ENCODE measurements at regions not wholly inside any gene's neighbourhood (a gene's known extent, or its start where the extent isn't known, plus 50 kb on each side); places are given as distances from the start of the nearest gene placed in this dataset.
"Not testable (repeated sequence)": the region's sequence is repeated elsewhere in the genome, so short reads cannot be mapped to it uniquely, and the experiment has no call there.

- TF ChIP-seq, protein P1, sequence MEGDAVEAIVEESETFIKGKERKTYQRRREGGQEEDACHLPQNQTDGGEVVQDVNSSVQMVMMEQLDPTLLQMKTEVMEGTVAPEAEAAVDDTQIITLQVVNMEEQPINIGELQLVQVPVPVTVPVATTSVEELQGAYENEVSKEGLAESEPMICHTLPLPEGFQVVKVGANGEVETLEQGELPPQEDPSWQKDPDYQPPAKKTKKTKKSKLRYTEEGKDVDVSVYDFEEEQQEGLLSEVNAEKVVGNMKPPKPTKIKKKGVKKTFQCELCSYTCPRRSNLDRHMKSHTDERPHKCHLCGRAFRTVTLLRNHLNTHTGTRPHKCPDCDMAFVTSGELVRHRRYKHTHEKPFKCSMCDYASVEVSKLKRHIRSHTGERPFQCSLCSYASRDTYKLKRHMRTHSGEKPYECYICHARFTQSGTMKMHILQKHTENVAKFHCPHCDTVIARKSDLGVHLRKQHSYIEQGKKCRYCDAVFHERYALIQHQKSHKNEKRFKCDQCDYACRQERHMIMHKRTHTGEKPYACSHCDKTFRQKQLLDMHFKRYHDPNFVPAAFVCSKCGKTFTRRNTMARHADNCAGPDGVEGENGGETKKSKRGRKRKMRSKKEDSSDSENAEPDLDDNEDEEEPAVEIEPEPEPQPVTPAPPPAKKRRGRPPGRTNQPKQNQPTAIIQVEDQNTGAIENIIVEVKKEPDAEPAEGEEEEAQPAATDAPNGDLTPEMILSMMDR (IDR thresholded peaks at IDR 0.05; ENCODE audit: borderline replicate concordance, insufficient read depth, low read depth, low read length) = no peak
- no peak overlapping the region for H3K4me3 ChIP-seq (ENCODE audit: low read depth, low read length)
These were observed 158.4 kb upstream of the MAGEC2 start for GRCh38 chrX:142363501-142363900.

DNA sequence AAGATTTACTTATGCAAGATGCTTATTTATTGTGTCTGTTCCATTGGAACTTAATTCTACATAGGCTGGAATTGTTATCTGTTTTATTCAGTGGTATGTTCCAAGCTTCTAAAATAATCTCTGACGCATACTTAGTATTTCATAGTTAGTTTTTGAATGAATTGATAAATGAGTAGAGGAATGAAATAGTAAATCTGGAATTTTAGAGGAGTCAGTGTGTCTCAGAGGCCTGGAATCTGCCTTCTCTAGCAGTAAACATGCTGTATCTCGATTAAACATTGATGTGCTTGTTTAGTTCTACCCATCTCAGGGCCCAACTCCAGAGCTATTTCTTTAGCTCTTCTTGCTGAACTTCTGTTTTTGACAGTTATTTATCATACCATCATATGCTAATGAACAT, 154.2 kb upstream of the MAGEC2 start:
- TF ChIP-seq, protein P1 (IDR thresholded peaks at IDR 0.05; ENCODE audit: borderline replicate concordance, insufficient read depth, low read depth, low read length) = no peak
- H3K4me3 ChIP-seq (ENCODE audit: low read depth, low read length) = no peak overlapping the region

DNA sequence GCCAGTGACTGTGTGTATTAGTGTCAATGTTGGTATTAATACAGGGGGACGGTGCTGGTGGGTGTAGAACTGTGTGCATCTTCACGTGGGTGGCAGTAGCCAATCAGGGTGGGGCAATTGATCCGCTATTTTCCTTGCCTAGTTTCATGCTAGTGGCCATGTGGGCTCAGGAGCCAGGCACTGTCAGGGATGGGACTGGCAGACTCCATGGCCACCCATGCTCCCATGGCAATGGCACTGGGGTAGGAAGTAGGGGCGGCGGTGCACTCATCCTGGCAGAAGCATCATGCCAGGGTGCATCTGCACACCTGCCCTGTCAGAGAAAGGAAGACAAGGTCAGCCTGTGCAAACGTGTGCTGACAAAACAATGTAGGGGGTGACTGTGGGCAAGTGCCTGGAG, 122.1 kb upstream of the MAGEC2 start:
- no peak overlapping the region for H3K4me3 ChIP-seq (ENCODE audit: low read depth, low read length)
- TF ChIP-seq, protein P1 (IDR thresholded peaks at IDR 0.05; ENCODE audit: borderline replicate concordance, insufficient read depth, low read depth, low read length) = no peak

GRCh38 chrX:142312591-142312990, 107.5 kb upstream of the MAGEC2 start:
- H3K4me3 ChIP-seq (ENCODE audit: low read depth, low read length) = no peak overlapping the region
- TF ChIP-seq, protein P1 (IDR thresholded peaks at IDR 0.05; ENCODE audit: borderline replicate concordance, insufficient read depth, low read depth, low read length) = no peak

- TF ChIP-seq, protein P1 (IDR thresholded peaks at IDR 0.05; ENCODE audit: borderline replicate concordance, insufficient read depth, low read depth, low read length) = no peak
- no peak overlapping the region for H3K4me3 ChIP-seq (ENCODE audit: low read depth, low read length)
These were observed 94.3 kb upstream of the MAGEC2 start for GRCh38 chrX:142299406-142299805.

DNA sequence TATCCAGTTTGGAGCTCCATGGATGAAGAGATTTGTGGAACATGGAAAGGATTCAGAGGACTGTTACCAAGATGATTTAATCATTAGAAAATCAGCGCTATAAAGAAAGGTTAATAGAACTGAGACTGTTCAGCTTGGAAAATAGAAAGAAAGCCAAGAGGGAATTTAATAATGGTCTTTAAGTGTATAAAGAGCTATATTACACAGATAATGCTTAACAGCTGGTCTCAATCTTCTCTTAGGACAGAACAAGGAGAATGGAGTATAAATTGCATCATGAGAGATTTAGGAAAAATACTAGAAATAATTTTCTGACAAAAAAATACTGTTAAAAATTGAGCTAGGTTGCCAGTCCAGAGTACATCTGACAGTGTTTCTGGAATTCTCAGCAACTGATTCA, 91.3 kb upstream of the MAGEC2 start:
- H3K4me3 ChIP-seq (ENCODE audit: low read depth, low read length) = no peak overlapping the region
- TF ChIP-seq, protein P1 (IDR thresholded peaks at IDR 0.05; ENCODE audit: borderline replicate concordance, insufficient read depth, low read depth, low read length) = no peak

DNA sequence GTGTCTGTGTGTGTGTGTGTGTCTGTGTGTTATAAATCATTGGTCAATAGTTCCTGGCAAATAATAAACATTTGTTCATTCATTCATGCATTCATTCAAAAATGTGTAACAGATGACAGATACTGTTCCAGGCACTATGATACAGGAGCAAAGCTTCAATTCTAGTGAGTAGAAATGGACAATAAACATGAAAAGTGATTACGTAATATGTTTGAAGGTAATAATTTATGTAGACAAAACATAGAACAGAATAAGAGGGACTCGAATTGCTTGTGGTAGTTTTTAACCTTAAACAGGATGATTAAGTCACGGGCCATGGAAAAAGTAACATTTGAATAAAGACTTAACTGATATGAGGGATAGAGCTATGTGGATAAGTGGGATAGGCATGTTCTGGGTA, 90.1 kb upstream of the MAGEC2 start:
- H3K4me3 ChIP-seq (ENCODE audit: low read depth, low read length) = no peak overlapping the region
- TF ChIP-seq, protein P1 (IDR thresholded peaks at IDR 0.05; ENCODE audit: borderline replicate concordance, insufficient read depth, low read depth, low read length) = no peak

DNA sequence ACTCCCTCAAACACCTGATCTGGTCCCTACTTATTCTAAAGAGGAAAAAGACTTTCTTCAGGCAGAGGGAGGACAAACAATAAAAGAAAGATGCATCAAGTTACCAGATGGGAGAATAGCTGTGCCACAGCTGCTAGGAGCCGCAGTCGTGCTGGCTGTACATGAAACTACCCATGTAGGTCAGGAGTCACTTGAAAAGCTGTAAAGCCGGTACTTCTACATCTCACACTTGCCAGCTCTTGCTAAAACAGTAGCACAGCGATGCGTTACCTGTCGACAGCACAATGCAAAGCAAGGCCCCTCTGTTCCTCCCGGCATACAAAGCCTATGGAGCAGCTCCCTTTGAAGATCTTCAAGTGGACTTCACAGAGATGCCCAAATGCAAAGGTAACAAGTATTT, 65.1 kb upstream of the MAGEC2 start:
- not testable (repeated sequence) for H3K4me3 ChIP-seq (ENCODE audit: low read depth, low read length)
